WTC11 (cell line): ENCODE measurements at regions not wholly inside any gene's neighbourhood (a gene's known extent, or its start where the extent isn't known, plus 50 kb on each side); places are given as distances from the start of the nearest gene placed in this dataset.

ENCODE experiments used
- CBFB ChIP-seq: sonication (generic); formaldehyde crosslinking; IDR thresholded peaks from 2 replicates; pipeline ENCODE4 v1.8.1; 2022; ENCODE audit warnings: mild to moderate bottlenecking, low read depth, missing genetic modification reagents
- CREB1 ChIP-seq: sonication (generic); formaldehyde crosslinking; IDR thresholded peaks from 2 replicates; pipeline ENCODE4 v1.8.0; 2023; ENCODE audit warnings: mild to moderate bottlenecking, missing genetic modification reagents
- E2F5 ChIP-seq: sonication (generic); formaldehyde crosslinking; IDR thresholded peaks from 2 replicates; pipeline ENCODE4 v1.8.1; 2022; ENCODE audit warnings: mild to moderate bottlenecking, moderate library complexity, missing genetic modification reagents
- FOXP1 ChIP-seq: sonication (generic); formaldehyde crosslinking; IDR thresholded peaks from 2 replicates; pipeline ENCODE4 v1.8.0; 2022; ENCODE audit warnings: missing genetic modification reagents, mild to moderate bottlenecking, moderate library complexity, borderline replicate concordance
- KAT7 ChIP-seq: sonication (generic); formaldehyde crosslinking; IDR thresholded peaks from 2 replicates; pipeline ENCODE4 v1.8.1; 2023; ENCODE audit warnings: missing genetic modification reagents, mild to moderate bottlenecking, borderline replicate concordance
- MAX ChIP-seq: sonication (generic); formaldehyde crosslinking; IDR thresholded peaks from 2 replicates; pipeline ENCODE4 v1.8.0; 2022; ENCODE audit warnings: mild to moderate bottlenecking, missing genetic modification reagents
- NR3C1 ChIP-seq: sonication (generic); formaldehyde crosslinking; conservative IDR thresholded peaks from 2 replicates; pipeline ENCODE4 v1.8.1; 2023; ENCODE audit warnings: low read depth, mild to moderate bottlenecking, missing genetic modification reagents
- SP1 ChIP-seq: sonication (generic); formaldehyde crosslinking; conservative IDR thresholded peaks from 2 replicates; pipeline ENCODE4 v1.8.1; 2022; ENCODE audit warnings: missing genetic modification reagents
- USF1 ChIP-seq: sonication (generic); formaldehyde crosslinking; IDR thresholded peaks from 2 replicates; pipeline ENCODE4 v1.8.0; 2022; ENCODE audit warnings: mild to moderate bottlenecking, missing genetic modification reagents
- ZNF423 ChIP-seq: fragments of 250-450 bp; sonication (Bioruptor Pico); IDR thresholded peaks from 2 replicates; pipeline ENCODE4 v2.1.2; 2022; ENCODE audit warnings: mild to moderate bottlenecking, moderate library complexity
- TF ChIP-seq, protein P1 (sequence below): fragments of 200-600 bp; IDR thresholded peaks from 2 replicates; pipeline ENCODE4 v1.8.0; 2022; ENCODE audit warnings: antibody characterized with exemption
- TF ChIP-seq, protein P2 (sequence below): sonication (generic); formaldehyde crosslinking; IDR thresholded peaks from 2 replicates; pipeline ENCODE4 v1.8.0; 2022; ENCODE audit warnings: mild to moderate bottlenecking, missing genetic modification reagents
- TF ChIP-seq, protein P3 (sequence below): sonication (generic); formaldehyde crosslinking; IDR thresholded peaks from 2 replicates; pipeline ENCODE4 v1.8.1; 2023; ENCODE audit warnings: mild to moderate bottlenecking, missing genetic modification reagents, moderate library complexity
- TF ChIP-seq, protein P4 (sequence below): sonication (generic); formaldehyde crosslinking; IDR thresholded peaks from 2 replicates; pipeline ENCODE4 v1.8.1; 2023; ENCODE audit warnings: mild to moderate bottlenecking, missing genetic modification reagents, borderline replicate concordance

GRCh38 chrX:10676235-10676957, 56.0 kb upstream of the MID1 start:
- TF ChIP-seq, protein P1, sequence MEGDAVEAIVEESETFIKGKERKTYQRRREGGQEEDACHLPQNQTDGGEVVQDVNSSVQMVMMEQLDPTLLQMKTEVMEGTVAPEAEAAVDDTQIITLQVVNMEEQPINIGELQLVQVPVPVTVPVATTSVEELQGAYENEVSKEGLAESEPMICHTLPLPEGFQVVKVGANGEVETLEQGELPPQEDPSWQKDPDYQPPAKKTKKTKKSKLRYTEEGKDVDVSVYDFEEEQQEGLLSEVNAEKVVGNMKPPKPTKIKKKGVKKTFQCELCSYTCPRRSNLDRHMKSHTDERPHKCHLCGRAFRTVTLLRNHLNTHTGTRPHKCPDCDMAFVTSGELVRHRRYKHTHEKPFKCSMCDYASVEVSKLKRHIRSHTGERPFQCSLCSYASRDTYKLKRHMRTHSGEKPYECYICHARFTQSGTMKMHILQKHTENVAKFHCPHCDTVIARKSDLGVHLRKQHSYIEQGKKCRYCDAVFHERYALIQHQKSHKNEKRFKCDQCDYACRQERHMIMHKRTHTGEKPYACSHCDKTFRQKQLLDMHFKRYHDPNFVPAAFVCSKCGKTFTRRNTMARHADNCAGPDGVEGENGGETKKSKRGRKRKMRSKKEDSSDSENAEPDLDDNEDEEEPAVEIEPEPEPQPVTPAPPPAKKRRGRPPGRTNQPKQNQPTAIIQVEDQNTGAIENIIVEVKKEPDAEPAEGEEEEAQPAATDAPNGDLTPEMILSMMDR, result no peak
- no peak for TF ChIP-seq CREB1 (CRISPR knock-in tag)
- TF ChIP-seq, protein P2, sequence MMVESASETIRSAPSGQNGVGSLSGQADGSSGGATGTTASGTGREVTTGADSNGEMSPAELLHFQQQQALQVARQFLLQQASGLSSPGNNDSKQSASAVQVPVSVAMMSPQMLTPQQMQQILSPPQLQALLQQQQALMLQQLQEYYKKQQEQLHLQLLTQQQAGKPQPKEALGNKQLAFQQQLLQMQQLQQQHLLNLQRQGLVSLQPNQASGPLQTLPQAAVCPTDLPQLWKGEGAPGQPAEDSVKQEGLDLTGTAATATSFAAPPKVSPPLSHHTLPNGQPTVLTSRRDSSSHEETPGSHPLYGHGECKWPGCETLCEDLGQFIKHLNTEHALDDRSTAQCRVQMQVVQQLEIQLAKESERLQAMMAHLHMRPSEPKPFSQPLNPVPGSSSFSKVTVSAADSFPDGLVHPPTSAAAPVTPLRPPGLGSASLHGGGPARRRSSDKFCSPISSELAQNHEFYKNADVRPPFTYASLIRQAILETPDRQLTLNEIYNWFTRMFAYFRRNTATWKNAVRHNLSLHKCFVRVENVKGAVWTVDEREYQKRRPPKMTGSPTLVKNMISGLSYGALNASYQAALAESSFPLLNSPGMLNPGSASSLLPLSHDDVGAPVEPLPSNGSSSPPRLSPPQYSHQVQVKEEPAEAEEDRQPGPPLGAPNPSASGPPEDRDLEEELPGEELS, result no peak
- TF ChIP-seq, protein P3, sequence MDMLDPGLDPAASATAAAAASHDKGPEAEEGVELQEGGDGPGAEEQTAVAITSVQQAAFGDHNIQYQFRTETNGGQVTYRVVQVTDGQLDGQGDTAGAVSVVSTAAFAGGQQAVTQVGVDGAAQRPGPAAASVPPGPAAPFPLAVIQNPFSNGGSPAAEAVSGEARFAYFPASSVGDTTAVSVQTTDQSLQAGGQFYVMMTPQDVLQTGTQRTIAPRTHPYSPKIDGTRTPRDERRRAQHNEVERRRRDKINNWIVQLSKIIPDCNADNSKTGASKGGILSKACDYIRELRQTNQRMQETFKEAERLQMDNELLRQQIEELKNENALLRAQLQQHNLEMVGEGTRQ, result no peak
- no peak for TF ChIP-seq MAX (CRISPR knock-in tag)
- TF ChIP-seq CBFB (CRISPR knock-in tag), result no peak
- TF ChIP-seq ZNF423, result no peak
- no peak for TF ChIP-seq USF1 (CRISPR knock-in tag)
- TF ChIP-seq E2F5 (CRISPR knock-in tag), result no peak
- no peak for TF ChIP-seq SP1 (CRISPR knock-in tag)
- no peak for TF ChIP-seq NR3C1 (CRISPR knock-in tag)
- no peak for TF ChIP-seq FOXP1
- TF ChIP-seq, protein P4, sequence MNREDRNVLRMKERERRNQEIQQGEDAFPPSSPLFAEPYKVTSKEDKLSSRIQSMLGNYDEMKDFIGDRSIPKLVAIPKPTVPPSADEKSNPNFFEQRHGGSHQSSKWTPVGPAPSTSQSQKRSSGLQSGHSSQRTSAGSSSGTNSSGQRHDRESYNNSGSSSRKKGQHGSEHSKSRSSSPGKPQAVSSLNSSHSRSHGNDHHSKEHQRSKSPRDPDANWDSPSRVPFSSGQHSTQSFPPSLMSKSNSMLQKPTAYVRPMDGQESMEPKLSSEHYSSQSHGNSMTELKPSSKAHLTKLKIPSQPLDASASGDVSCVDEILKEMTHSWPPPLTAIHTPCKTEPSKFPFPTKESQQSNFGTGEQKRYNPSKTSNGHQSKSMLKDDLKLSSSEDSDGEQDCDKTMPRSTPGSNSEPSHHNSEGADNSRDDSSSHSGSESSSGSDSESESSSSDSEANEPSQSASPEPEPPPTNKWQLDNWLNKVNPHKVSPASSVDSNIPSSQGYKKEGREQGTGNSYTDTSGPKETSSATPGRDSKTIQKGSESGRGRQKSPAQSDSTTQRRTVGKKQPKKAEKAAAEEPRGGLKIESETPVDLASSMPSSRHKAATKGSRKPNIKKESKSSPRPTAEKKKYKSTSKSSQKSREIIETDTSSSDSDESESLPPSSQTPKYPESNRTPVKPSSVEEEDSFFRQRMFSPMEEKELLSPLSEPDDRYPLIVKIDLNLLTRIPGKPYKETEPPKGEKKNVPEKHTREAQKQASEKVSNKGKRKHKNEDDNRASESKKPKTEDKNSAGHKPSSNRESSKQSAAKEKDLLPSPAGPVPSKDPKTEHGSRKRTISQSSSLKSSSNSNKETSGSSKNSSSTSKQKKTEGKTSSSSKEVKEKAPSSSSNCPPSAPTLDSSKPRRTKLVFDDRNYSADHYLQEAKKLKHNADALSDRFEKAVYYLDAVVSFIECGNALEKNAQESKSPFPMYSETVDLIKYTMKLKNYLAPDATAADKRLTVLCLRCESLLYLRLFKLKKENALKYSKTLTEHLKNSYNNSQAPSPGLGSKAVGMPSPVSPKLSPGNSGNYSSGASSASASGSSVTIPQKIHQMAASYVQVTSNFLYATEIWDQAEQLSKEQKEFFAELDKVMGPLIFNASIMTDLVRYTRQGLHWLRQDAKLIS, result no peak
- no peak for TF ChIP-seq KAT7
